GM12878 (cell line): ENCODE measurements at regions not wholly inside any gene's neighbourhood (a gene's known extent, or its start where the extent isn't known, plus 50 kb on each side); places are given as distances from the start of the nearest gene placed in this dataset.

Source experiments
- ATAC-seq: fragments of 200-7000 bp; cut with Tn5 transposase; 3 replicates; pipeline ENCODE4 v1.9.1; 2020; ENCODE audit warnings: mild to moderate bottlenecking, moderate library complexity
- BruUV-seq: library from RNA; stranded (reverse); fragments of 400-500 nt; replicated peaks from 2 replicates; lab custom pipeline; 2021; lab: Mats Ljungman, UMichigan
- CTCF ChIA-PET: fragments of 300-600 bp; sonication (Branson Sonifier 250); formaldehyde crosslinking; extraction: SDS; loops from one replicate; lab custom pipeline; 2021; ENCODE audit warnings: inconsistent platforms; lab: Yijun Ruan, JAX
- POLR2A ChIA-PET: fragments of 350-600 bp; formaldehyde crosslinking; extraction: SDS; loops from one replicate; lab custom pipeline; 2021; ENCODE audit warnings: inconsistent platforms; lab: Charles Lee
- RAD21 ChIA-PET: fragments of 300-600 bp; sonication (Branson Sonifier 250); formaldehyde crosslinking; loops from one replicate; lab custom pipeline; 2023; ENCODE audit warnings: antibody characterized with exemption; ENCODE audit not compliant: unreplicated experiment; lab: Charles Lee
- SMC1A ChIA-PET: fragments of 300-600 bp; sonication (Branson Sonifier 250); formaldehyde crosslinking; loops from one replicate; lab custom pipeline; 2023; ENCODE audit not compliant: unreplicated experiment, uncharacterized antibody; lab: Charles Lee
- DNase-seq: peaks from one replicate; pipeline ENCODE4 v3.0.0-alpha.2; 2011; ENCODE audit warnings: low read depth, low spot score
- FAIRE-seq: peaks from 3 replicates; lab custom pipeline; 2011; peaks lifted over from hg19 to GRCh38; lab: Jason Lieb, UNC
- H2AFZ ChIP-seq: 2 replicates; pipeline ENCODE4 v1.6.0; 2011; ENCODE audit warnings: low read depth, low read length, control low read depth; ENCODE audit not compliant: control insufficient read depth
- H3K27ac ChIP-seq: 2 replicates; pipeline ENCODE4 v1.5.1; 2011; ENCODE audit warnings: control low read depth; ENCODE audit not compliant: control insufficient read depth, insufficient read depth
- H3K27me3 ChIP-seq, 2 experiments: replicated peaks in 1 of 2; 2 replicates each; pipeline versions ENCODE4 v1.6.0 to v1.6.1; 2011; ENCODE audit warnings: low read length in 1 of 2; ENCODE audit not compliant: control insufficient read depth in 2 of 2, insufficient read depth in 2 of 2
- H3K36me3 ChIP-seq, 2 experiments: 2 replicates each; pipeline ENCODE4 v1.5.1; 2011; ENCODE audit warnings: low read length in 1 of 2; ENCODE audit not compliant: control insufficient read depth in 2 of 2, insufficient read depth in 2 of 2
- H3K4me1 ChIP-seq: 2 replicates; pipeline ENCODE4 v1.6.1; 2011; ENCODE audit warnings: mild to moderate bottlenecking, low read length, moderate library complexity, mixed read lengths; ENCODE audit not compliant: control insufficient read depth, insufficient read depth
- H3K4me2 ChIP-seq: 2 replicates; pipeline ENCODE4 v1.6.0; 2011; ENCODE audit warnings: control low read depth; ENCODE audit not compliant: control insufficient read depth, insufficient read depth
- H3K4me3 ChIP-seq: fragments of 200-600 bp; sonication (generic); 2 replicates; pipeline ENCODE4 v1.5.1; 2016
- H3K79me2 ChIP-seq: 2 replicates; pipeline ENCODE4 v1.6.0; 2011; ENCODE audit warnings: low read length; ENCODE audit not compliant: control insufficient read depth, insufficient read depth
- H3K9ac ChIP-seq: 2 replicates; pipeline ENCODE4 v1.8.0; 2011; ENCODE audit warnings: low read length, control low read depth, mixed read lengths; ENCODE audit not compliant: control insufficient read depth, insufficient read depth
- H3K9me3 ChIP-seq: replicated peaks from 3 replicates; pipeline ENCODE4 v1.5.1; 2011; ENCODE audit warnings: mild to moderate bottlenecking, low read length; ENCODE audit not compliant: control insufficient read depth, insufficient read depth
- H4K20me1 ChIP-seq: 2 replicates; pipeline ENCODE4 v1.6.0; 2011; ENCODE audit not compliant: control insufficient read depth, insufficient read depth
- CREB1 ChIP-seq: IDR thresholded peaks from 2 replicates; pipeline ENCODE4 v1.6.1; 2012; ENCODE audit warnings: low read depth, mild to moderate bottlenecking, inconsistent platforms
- CREM ChIP-seq: IDR thresholded peaks from 2 replicates; pipeline ENCODE4 v1.6.1; 2014; ENCODE audit warnings: antibody characterized with exemption, low read depth
- EGR1 ChIP-seq, 2 experiments: IDR thresholded peaks; 1 replicate in 1 of 2; 2 replicates in 1 of 2; pipeline ENCODE4 v1.6.1; 2011 to 2012; ENCODE audit warnings: low read depth in 2 of 2, low read length in 2 of 2, borderline replicate concordance in 1 of 2, mild to moderate bottlenecking in 1 of 2, moderate library complexity in 1 of 2
- EP300 ChIP-seq, 2 experiments: fragments of 150-350 bp in 1 of 2; IDR thresholded peaks; 2 replicates each; pipeline ENCODE4 v1.6.1; 2011 to 2012; ENCODE audit warnings: low read depth in 2 of 2, low read length in 2 of 2, borderline replicate concordance in 1 of 2, improper control_type of control experiment in 1 of 2, inconsistent platforms in 1 of 2; ENCODE audit not compliant: control insufficient read depth in 1 of 2
- FOXM1 ChIP-seq: IDR thresholded peaks from 2 replicates; pipeline ENCODE4 v1.6.1; 2012; ENCODE audit warnings: low read depth, mild to moderate bottlenecking, inconsistent platforms, low read length, moderate library complexity
- IRF4 ChIP-seq: IDR thresholded peaks from 2 replicates; pipeline ENCODE4 v1.6.1; 2011; ENCODE audit warnings: low read depth, low read length
- MTA3 ChIP-seq: IDR thresholded peaks from 2 replicates; pipeline ENCODE4 v1.6.1; 2012; ENCODE audit warnings: low read length, inconsistent platforms, borderline replicate concordance
- MYC ChIP-seq: IDR thresholded peaks from 2 replicates; pipeline ENCODE4 v1.6.1; 2011; ENCODE audit warnings: mild to moderate bottlenecking, low read length, moderate library complexity, inconsistent platforms; ENCODE audit not compliant: insufficient read depth, insufficient replicate concordance, insufficient read length, severe bottlenecking
- NFIC ChIP-seq: IDR thresholded peaks from 2 replicates; pipeline ENCODE4 v1.6.1; 2012; ENCODE audit warnings: low read depth, mild to moderate bottlenecking, inconsistent platforms, low read length, moderate library complexity
- NFXL1 ChIP-seq: fragments of 450-650 bp; IDR thresholded peaks from 2 replicates; pipeline ENCODE4 v1.6.1; 2017; ENCODE audit warnings: antibody characterized with exemption, mild to moderate bottlenecking, borderline replicate concordance
- RB1 ChIP-seq: fragments of 450-650 bp; formaldehyde crosslinking; IDR thresholded peaks from 2 replicates; pipeline ENCODE4 v1.6.1; 2017; ENCODE audit warnings: mild to moderate bottlenecking, borderline replicate concordance
- RCOR1 ChIP-seq: conservative IDR thresholded peaks from 2 replicates; pipeline ENCODE4 v1.6.1; 2012; ENCODE audit warnings: low read depth, low read length, improper control_type of control experiment
- SP1 ChIP-seq: IDR thresholded peaks from one replicate; pipeline ENCODE4 v1.6.1; 2011; ENCODE audit warnings: low read depth, low read length
- ZNF24 ChIP-seq: fragments of 450-650 bp; IDR thresholded peaks from 2 replicates; pipeline ENCODE4 v1.6.1; 2017; ENCODE audit warnings: antibody characterized with exemption, mild to moderate bottlenecking
- WGBS: methylation state at CpG from one replicate; pipeline ENCODE4 v1.1.6; 2016; ENCODE audit warnings: low lambda C conversion rate; ENCODE audit not compliant: insufficient replicate concordance, insufficient coverage; ENCODE audit errors: missing lambda C conversion rate; 5-methylcytosine and 5-hydroxymethylcytosine counted together
- in situ Hi-C: fragments of 300-500 bp; cut with MboI; formaldehyde crosslinking; loops from 9 replicates; pipeline ENCODE4 v1.14.3; 2018; ENCODE audit warnings: mixed read lengths
- intact Hi-C: fragments of 100-400 bp; cut with micrococcal nuclease; formaldehyde crosslinking; loops from one replicate; pipeline ENCODE4 v1.14.2; 2022; ENCODE audit not compliant: unreplicated experiment
- TF ChIP-seq, protein P1 (sequence below): IDR thresholded peaks from 2 replicates; pipeline ENCODE4 v1.6.1; 2011; ENCODE audit warnings: low read depth, low read length, improper control_type of control experiment, borderline replicate concordance
- TF ChIP-seq, protein P2 (sequence below): fragments of 450-650 bp; IDR thresholded peaks from 2 replicates; pipeline ENCODE4 v1.6.1; 2017; ENCODE audit warnings: borderline replicate concordance

DNA sequence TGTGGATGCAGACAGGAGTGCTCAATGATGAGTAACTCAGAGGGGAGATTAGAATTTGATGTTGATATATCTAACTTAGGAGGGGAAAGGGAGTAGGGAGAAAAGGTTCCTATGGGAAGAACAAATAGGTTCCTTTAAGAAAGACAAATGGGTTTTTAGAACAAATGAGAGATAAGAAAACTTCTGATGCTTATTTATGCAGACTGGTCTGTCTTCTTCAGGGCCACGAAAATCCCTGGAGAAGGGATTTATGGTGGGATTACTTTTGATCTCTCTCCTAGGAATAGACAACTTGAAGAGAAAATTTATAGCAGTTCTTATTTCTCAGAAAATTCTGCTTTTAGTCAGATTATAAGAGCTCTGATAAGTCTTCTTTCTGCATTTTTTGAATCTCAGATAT, 99.0 kb upstream of the DDHD1 start (continued):
- TF ChIP-seq, protein P1, sequence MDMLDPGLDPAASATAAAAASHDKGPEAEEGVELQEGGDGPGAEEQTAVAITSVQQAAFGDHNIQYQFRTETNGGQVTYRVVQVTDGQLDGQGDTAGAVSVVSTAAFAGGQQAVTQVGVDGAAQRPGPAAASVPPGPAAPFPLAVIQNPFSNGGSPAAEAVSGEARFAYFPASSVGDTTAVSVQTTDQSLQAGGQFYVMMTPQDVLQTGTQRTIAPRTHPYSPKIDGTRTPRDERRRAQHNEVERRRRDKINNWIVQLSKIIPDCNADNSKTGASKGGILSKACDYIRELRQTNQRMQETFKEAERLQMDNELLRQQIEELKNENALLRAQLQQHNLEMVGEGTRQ: no peak
- TF ChIP-seq CREM: no peak
- no peak for TF ChIP-seq IRF4
- no peak for TF ChIP-seq EGR1 (IDR thresholded peaks at IDR 0.05; ENCODE audit: borderline replicate concordance in 1 of 2, low read depth in 2 of 2, low read length in 2 of 2)
- TF ChIP-seq FOXM1: no peak

DNA sequence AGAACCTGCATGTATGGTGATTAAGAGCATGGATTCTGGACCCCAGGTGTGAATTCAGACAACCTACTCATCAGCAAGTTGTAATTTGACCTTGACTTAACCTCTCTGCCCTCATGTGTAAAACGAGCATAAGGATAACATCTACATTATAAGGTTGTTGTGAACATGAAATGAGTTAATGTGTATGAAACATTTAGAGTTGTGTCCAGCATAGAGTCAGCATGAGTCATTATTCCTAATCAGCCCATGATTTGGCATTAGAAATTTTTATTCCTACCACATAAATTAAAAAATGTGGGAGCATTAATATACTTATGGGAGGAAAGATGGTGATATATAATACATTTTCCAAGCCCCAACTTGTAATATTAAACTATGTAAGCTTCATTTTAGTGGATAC, 95.9 kb upstream of the DDHD1 start:
- in situ Hi-C loops: no loop called here
- WGBS: 0% methylated on average over 1 of the region's 1 CpG
- BruUV-seq: no TSS peak
- Histone ChIP-seq H3K27me3 (no peaks in the 10 kb centered on the region), H3K9me3 (no peaks in the 10 kb centered on the region; the same call in 2 of the 3 replicates), H3K4me1 (no peaks in the 10 kb centered on the region), H3K27ac (no peak overlapping the region), H3K79me2 (no peaks in the 10 kb centered on the region), H3K9ac (no peak overlapping the region), H3K36me3 (no peaks in the 10 kb centered on the region), H3K4me3 (no peak overlapping the region), H2AFZ (no peak overlapping the region), H3K4me2 (no peak overlapping the region), H4K20me1 (no peaks in the 10 kb centered on the region)
- FAIRE-seq (no peak), ATAC-seq (no peak), DNase-seq (no peak)
- SMC1A ChIA-PET: no interaction called here
- CTCF ChIA-PET: interaction anchor here (1.3 kb wide), 1 partner anchor 46 kb away, joined by 3 read pairs; no protein-coding TSS in a partner anchor
- TF ChIP-seq, protein P2, sequence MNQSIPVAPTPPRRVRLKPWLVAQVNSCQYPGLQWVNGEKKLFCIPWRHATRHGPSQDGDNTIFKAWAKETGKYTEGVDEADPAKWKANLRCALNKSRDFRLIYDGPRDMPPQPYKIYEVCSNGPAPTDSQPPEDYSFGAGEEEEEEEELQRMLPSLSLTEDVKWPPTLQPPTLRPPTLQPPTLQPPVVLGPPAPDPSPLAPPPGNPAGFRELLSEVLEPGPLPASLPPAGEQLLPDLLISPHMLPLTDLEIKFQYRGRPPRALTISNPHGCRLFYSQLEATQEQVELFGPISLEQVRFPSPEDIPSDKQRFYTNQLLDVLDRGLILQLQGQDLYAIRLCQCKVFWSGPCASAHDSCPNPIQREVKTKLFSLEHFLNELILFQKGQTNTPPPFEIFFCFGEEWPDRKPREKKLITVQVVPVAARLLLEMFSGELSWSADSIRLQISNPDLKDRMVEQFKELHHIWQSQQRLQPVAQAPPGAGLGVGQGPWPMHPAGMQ: no peak
- TF ChIP-seq CREB1: no peak
- no peak for TF ChIP-seq RCOR1
- TF ChIP-seq NFIC: no peak
- no peak for TF ChIP-seq SP1
- TF ChIP-seq MYC: no peak
- no peak for TF ChIP-seq EP300 (IDR thresholded peaks at IDR 0.05; ENCODE audit: borderline replicate concordance in 1 of 2, control insufficient read depth in 1 of 2, low read depth in 2 of 2, low read length in 2 of 2)
- no peak for TF ChIP-seq MTA3
- TF ChIP-seq ZNF24: no peak
- no peak for TF ChIP-seq NFXL1
- TF ChIP-seq, protein P1: no peak
- no peak for TF ChIP-seq RB1
- POLR2A ChIA-PET: no interaction called here
- intact Hi-C loops: no loop called here
- RAD21 ChIA-PET: no interaction called here
